Kidney epithelial cell (primary cell): ENCODE measurements at regions not wholly inside any gene's neighbourhood (a gene's known extent, or its start where the extent isn't known, plus 50 kb on each side); places are given as distances from the start of the nearest gene placed in this dataset.
"Not testable (repeated sequence)": the region's sequence is repeated elsewhere in the genome, so short reads cannot be mapped to it uniquely, and the experiment has no call there.

ENCODE experiments used
- DNase-seq: peaks from one replicate; pipeline ENCODE4 v3.0.0-alpha.2; 2010; ENCODE audit warnings: low read depth
- H3K27me3 ChIP-seq: 2 replicates; pipeline ENCODE4 v1.6.0; 2011; ENCODE audit warnings: low read length; ENCODE audit not compliant: control insufficient read depth, insufficient read depth
- H3K36me3 ChIP-seq: 2 replicates; pipeline ENCODE4 v1.5.1; 2011; ENCODE audit warnings: low read length; ENCODE audit not compliant: control insufficient read depth, insufficient read depth
- H3K4me3 ChIP-seq: 2 replicates; pipeline ENCODE4 v1.5.1; 2011; ENCODE audit warnings: low read depth, mild to moderate bottlenecking, control low read depth, low read length
- TF ChIP-seq, protein P1 (sequence below): IDR thresholded peaks from 2 replicates; pipeline ENCODE4 v1.5.1; 2011; ENCODE audit warnings: mild to moderate bottlenecking, moderate library complexity, low read length, control low read depth, inconsistent platforms; ENCODE audit not compliant: insufficient read depth, poor library complexity, severe bottlenecking

DNA sequence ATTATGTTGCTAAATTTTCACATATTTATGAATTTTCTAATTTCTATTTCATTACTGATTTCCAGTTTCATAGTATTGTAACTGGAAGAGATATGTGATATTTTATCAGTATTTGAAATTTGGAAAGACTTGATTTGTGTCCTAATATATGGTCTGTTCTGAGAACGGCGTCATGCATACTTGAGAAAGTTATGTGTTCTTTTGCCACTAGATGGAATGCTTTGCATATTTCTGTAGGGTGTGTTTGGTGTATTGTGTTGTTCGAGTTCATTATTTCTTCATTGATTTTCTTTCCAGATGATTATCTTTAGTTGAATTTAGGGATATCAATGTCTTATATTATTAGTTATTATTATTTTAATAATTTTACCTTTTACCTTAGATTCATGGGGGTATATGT, 110.6 kb upstream of the ITM2A start:
- TF ChIP-seq, protein P1, sequence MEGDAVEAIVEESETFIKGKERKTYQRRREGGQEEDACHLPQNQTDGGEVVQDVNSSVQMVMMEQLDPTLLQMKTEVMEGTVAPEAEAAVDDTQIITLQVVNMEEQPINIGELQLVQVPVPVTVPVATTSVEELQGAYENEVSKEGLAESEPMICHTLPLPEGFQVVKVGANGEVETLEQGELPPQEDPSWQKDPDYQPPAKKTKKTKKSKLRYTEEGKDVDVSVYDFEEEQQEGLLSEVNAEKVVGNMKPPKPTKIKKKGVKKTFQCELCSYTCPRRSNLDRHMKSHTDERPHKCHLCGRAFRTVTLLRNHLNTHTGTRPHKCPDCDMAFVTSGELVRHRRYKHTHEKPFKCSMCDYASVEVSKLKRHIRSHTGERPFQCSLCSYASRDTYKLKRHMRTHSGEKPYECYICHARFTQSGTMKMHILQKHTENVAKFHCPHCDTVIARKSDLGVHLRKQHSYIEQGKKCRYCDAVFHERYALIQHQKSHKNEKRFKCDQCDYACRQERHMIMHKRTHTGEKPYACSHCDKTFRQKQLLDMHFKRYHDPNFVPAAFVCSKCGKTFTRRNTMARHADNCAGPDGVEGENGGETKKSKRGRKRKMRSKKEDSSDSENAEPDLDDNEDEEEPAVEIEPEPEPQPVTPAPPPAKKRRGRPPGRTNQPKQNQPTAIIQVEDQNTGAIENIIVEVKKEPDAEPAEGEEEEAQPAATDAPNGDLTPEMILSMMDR, result no peak
- no peak for DNase-seq

GRCh38 chrX:79466636-79467035, 99.5 kb upstream of the ITM2A start:
- H3K4me3 ChIP-seq, result no peak overlapping the region
- no peak for DNase-seq
- no peaks in the 10 kb centered on the region for H3K36me3 ChIP-seq
- H3K27me3 ChIP-seq, result no peaks in the 10 kb centered on the region
- TF ChIP-seq, protein P1, result no peak

More for the DNA sequence above, 110.6 kb upstream of the ITM2A start:
- Histone ChIP-seq H3K36me3 (no peaks in the 10 kb centered on the region), H3K27me3 (no peaks in the 10 kb centered on the region), H3K4me3 (no peak overlapping the region)

DNA sequence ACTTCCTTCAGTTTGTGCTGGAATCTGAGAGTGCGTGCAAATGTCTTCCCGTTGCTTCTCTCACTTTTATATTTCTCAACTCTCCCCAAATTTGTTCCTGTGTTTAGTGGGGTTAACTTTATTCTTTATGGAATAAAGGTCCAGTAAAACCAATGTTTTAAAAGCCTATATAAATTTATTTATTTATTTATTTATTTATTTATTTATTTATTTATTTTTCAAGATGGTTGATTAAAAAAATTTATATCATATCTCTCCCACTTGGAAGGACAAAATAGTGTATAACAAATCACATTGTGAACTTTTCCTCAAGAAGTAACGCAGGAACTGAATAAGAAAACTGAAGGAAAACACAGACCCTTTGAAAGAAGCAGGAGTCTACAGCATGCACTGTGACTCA, 95.3 kb upstream of the ITM2A start:
- no peak for DNase-seq
- Histone ChIP-seq H3K4me3 (no peak overlapping the region), H3K36me3 (no peaks in the 10 kb centered on the region), H3K27me3 (no peaks in the 10 kb centered on the region)
- TF ChIP-seq, protein P1, result no peak

DNA sequence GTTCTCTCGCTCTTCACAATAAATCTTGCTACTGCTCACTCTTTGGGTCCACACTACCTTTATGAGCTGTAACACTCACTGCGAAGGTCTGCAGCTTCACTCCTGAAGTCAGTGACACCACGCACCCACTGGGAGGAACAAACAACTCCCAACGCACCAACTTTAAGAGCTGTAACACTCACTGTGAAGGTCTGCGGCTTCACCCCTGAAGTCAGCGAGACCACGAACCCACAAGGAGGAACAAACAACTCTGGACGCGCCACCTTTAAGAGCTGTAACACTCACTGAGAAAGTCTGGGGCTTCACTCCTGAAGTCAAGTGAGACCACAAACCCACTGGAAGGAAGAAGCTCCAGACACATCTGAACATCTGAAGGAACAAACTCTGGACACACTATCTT, 89.5 kb upstream of the ITM2A start:
- H3K4me3 ChIP-seq, H3K36me3 ChIP-seq, DNase-seq, H3K27me3 ChIP-seq: not testable (repeated sequence)

DNA sequence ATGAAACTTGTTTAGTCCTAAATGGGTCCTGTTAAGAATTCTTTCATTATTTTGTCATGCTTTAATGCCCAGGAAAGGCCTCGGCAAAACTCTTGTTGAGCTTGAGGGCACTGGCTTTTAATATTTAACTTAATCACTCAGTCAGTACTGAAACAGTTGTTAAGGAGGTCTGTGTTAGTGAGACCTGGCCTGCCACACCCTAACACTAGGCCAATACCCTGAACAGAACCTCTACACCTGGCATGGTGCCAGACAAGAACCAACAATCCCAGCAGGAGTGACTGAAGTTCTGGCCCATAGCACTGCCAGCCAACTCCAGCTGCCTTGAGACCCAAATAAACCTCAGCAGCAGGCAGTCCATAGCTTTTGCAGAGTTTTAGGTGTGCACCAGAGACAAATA, 85.7 kb upstream of the ITM2A start:
- H3K36me3 ChIP-seq, result no peaks in the 10 kb centered on the region
- H3K4me3 ChIP-seq, result no peak overlapping the region
- no peaks in the 10 kb centered on the region for H3K27me3 ChIP-seq
- TF ChIP-seq, protein P1, result no peak
- peak; percentile 0 for DNase-seq

GRCh38 chrX:79444694-79445210, 77.6 kb upstream of the ITM2A start:
- TF ChIP-seq, protein P1, result no peak
- Histone ChIP-seq H3K4me3 (no peak overlapping the region), H3K27me3 (no peaks in the 10 kb centered on the region), H3K36me3 (no peaks in the 10 kb centered on the region)
- no peak for DNase-seq
